ENCODE measurements at regions not wholly inside any gene's neighbourhood (a gene's known extent, or its start where the extent isn't known, plus 50 kb on each side); places are given as distances from the start of the nearest gene placed in this dataset.
"Not testable (repeated sequence)": the region's sequence is repeated elsewhere in the genome, so short reads cannot be mapped to it uniquely, and the experiment has no call there.

DNA sequence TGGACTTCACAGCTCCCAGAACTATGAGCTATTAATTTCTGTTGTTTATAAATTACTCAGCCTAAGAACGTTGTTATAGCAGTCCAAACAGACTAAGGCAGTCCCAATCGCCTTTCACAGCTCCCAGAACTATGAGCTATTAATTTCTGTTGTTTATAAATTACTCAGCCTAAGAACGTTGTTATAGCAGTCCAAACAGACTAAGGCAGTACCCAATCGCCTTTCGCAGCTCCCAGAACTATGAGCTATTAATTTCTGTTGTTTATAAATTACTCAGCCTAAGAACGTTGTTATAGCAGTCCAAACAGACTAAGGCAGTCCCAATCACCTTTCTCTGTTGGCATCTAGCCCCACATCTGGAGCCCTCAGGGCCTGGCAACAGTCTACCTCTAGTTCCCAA, 117.0 kb upstream of the ASB18 start:
- TF ChIP-seq EP300 (conservative IDR thresholded peaks at IDR 0.05; ENCODE audit: poor library complexity, severe bottlenecking); TAF1 (IDR thresholded peaks at IDR 0.05; ENCODE audit: low read depth); EZH2 (IDR thresholded peaks at IDR 0.05; ENCODE audit: borderline replicate concordance, insufficient read depth, low read length, poor library complexity, severe bottlenecking); POLR2AphosphoS5 (IDR thresholded peaks at IDR 0.05); RAD21 (conservative IDR thresholded peaks at IDR 0.05); SMC3 (conservative IDR thresholded peaks at IDR 0.05; ENCODE audit: poor library complexity): not testable (repeated sequence)
- TF ChIP-seq, protein P1, sequence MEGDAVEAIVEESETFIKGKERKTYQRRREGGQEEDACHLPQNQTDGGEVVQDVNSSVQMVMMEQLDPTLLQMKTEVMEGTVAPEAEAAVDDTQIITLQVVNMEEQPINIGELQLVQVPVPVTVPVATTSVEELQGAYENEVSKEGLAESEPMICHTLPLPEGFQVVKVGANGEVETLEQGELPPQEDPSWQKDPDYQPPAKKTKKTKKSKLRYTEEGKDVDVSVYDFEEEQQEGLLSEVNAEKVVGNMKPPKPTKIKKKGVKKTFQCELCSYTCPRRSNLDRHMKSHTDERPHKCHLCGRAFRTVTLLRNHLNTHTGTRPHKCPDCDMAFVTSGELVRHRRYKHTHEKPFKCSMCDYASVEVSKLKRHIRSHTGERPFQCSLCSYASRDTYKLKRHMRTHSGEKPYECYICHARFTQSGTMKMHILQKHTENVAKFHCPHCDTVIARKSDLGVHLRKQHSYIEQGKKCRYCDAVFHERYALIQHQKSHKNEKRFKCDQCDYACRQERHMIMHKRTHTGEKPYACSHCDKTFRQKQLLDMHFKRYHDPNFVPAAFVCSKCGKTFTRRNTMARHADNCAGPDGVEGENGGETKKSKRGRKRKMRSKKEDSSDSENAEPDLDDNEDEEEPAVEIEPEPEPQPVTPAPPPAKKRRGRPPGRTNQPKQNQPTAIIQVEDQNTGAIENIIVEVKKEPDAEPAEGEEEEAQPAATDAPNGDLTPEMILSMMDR (IDR thresholded peaks at IDR 0.05; ENCODE audit: poor library complexity, severe bottlenecking), result not testable (repeated sequence)
- TF ChIP-seq, protein P2, sequence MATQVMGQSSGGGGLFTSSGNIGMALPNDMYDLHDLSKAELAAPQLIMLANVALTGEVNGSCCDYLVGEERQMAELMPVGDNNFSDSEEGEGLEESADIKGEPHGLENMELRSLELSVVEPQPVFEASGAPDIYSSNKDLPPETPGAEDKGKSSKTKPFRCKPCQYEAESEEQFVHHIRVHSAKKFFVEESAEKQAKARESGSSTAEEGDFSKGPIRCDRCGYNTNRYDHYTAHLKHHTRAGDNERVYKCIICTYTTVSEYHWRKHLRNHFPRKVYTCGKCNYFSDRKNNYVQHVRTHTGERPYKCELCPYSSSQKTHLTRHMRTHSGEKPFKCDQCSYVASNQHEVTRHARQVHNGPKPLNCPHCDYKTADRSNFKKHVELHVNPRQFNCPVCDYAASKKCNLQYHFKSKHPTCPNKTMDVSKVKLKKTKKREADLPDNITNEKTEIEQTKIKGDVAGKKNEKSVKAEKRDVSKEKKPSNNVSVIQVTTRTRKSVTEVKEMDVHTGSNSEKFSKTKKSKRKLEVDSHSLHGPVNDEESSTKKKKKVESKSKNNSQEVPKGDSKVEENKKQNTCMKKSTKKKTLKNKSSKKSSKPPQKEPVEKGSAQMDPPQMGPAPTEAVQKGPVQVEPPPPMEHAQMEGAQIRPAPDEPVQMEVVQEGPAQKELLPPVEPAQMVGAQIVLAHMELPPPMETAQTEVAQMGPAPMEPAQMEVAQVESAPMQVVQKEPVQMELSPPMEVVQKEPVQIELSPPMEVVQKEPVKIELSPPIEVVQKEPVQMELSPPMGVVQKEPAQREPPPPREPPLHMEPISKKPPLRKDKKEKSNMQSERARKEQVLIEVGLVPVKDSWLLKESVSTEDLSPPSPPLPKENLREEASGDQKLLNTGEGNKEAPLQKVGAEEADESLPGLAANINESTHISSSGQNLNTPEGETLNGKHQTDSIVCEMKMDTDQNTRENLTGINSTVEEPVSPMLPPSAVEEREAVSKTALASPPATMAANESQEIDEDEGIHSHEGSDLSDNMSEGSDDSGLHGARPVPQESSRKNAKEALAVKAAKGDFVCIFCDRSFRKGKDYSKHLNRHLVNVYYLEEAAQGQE (IDR thresholded peaks at IDR 0.05; ENCODE audit: borderline replicate concordance), result not testable (repeated sequence)

Data from neural cell (in vitro differentiated cells).